ENCODE measurements at regions not wholly inside any gene's neighbourhood (a gene's known extent, or its start where the extent isn't known, plus 50 kb on each side); places are given as distances from the start of the nearest gene placed in this dataset.

GRCh38 chr17:72344613-72345012 is 223.8 kb downstream of the SOX9 start:
- no peak for DNase-seq

DNA sequence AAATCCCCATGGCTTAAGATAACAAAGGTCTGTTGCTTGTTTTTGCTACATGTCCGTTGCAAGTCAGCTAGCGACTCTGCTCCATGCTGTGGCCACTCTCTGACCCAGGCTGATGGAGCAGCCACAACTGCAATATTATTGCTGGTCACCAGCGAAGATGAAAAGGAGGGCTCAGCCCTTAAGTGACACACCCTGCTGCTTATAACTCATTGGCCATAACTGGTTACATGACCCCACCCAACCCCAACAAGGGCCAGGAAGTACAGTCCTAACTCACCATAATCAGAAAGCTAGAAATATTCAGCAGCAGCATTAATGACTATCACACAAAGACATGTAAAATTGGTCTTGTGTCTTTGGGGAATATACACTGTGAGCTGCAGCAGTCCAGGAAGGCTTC is 224.3 kb downstream of the SOX9 start:
- DNase-seq = no peak

- no peak for DNase-seq
Observed at GRCh38 chr17:72345536-72345935, 224.7 kb downstream of the SOX9 start.

DNA sequence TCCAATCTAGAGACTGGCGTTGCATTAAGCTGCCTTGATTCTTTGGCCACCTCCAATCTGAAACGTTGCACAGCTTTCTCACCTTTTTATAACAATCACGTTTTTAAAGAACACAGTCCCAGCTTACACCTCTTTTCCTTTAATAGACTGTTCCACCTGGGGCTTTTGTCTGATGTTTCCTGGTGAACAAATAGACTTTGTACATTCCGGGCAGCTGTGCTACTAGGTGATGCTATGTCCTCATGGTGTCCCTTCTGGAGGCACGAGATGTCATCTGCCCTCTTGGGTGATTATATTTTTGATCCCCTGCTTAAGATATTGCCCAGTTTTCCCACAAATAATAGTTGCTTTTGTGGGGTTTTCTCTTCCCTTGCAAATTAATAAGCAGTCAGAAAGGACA is 225.5 kb downstream of the SOX9 start:
- no peak for DNase-seq

DNA sequence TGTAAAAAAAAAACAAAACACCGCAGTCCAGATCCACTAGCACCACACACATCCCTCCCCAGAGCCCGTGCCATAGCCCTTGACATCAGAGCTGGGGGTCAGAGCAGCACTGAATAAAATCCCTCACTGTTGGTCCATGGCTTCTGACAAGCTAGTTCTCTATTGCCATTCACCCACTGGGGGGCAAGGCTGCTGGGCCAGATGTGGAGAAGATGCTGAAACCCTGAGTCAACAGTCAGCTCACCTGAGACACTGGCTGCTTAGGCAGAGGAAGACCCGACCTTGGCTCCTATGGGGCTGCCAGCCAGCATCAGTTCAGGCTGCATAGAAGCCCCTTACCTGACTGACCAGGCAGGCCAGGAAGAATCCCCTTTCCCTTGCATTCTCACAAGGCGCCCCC is 228.2 kb downstream of the SOX9 start:
- no peak for DNase-seq

GRCh38 chr17:72349491-72349995 is 228.7 kb downstream of the SOX9 start:
- DNase-seq = no peak

GRCh38 chr17:72350073-72350472 is 229.3 kb downstream of the SOX9 start:
- no peak for DNase-seq

- no peak for DNase-seq
Observed at GRCh38 chr17:72351365-72351764, 230.5 kb downstream of the SOX9 start.

DNA sequence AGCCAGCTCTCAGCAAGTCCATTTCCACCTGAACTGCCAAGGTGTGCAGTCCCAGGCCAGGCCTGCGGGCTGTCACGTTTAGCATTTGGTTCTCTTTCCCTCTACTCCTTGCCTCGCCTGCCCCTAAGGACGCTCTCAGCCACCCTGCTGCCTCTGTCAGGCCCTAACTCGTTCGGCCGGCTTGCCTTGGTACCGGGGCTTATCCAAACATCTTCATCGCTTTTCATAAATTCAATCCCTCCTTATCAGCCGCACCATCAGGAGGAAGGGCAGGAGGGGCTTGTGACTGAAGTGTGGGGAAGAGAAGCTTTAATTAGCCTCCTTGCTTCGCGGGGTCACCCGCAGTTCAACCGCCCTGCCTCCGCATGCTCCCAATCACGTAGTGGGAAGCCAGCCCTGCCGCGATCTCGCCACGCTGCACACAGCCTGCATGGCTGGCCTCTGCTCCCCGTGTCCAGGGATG is 231.1 kb downstream of the SOX9 start:
- DNase-seq = no peak

DNA sequence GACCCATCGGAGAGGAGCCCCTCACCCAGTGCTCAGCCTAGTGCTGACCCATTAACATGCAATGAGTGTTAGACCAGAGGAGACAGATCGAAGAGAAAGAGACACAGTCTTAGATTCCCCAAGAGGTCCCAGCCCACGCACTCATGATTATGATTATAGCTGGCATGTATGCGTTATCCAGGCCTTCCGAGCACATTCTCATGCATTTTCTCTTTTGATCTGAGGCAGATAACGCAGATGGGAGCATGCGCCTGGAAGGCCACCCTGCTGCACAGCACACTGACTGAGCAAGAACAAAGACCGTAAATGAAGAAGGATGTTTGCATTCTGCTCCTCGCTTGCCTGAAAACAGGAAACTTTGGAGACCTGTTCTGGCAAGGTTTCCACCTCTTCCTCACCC is 232.7 kb downstream of the SOX9 start:
- no peak for DNase-seq

DNA sequence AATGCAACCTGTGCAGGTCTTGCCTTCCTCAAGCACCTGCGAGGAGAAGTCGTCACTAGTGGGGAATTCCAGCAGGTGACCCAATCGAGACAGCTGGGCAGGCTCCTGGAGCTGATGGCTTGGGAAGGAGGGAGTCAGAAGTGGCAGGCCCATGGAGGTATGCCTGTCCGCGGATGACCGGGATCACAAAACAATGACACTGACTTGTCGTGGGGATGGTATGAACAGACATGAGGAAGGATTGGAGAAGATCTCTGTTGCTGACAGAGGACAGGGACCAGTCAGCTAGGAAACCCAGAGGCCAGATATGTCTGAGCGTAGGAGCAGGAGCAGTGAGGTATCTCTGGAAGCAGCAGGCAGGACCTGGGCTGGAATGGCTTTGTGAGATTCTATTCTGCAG is 233.3 kb downstream of the SOX9 start:
- no peak for DNase-seq

DNA sequence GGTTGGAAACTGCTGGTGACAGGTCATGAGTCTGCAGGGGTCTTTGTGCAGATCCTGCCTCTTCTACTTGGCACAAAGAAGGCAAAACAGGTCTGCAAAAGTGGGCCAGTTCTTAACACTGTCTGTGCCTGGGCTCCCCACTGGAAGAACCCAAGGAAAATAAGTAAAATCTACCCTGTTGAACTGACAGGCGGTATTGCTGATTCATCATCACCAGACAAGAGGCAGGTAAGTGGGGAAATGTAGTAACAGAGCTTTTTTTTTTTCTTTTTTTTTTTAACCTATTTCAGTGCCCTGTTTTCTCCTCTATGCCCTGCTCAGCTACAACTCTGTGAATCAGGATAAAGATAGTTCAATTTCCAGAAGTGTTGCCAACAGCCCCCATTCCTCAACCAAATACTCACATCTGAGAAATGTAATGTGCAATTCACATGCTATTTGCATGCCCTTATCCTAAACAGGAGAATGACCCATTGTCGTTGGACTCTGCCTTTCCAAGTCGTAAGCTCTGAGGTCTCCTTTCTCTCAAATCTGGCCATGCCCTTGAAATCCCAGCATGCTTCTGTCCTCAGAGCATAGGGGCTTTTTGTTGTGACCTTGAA is 237.0 kb downstream of the SOX9 start:
- DNase-seq = no peak

GRCh38 chr17:72358465-72358864 is 237.6 kb downstream of the SOX9 start:
- DNase-seq = no peak

- DNase-seq = no peak
Observed at GRCh38 chr17:72359274-72359673, 238.5 kb downstream of the SOX9 start.

DNA sequence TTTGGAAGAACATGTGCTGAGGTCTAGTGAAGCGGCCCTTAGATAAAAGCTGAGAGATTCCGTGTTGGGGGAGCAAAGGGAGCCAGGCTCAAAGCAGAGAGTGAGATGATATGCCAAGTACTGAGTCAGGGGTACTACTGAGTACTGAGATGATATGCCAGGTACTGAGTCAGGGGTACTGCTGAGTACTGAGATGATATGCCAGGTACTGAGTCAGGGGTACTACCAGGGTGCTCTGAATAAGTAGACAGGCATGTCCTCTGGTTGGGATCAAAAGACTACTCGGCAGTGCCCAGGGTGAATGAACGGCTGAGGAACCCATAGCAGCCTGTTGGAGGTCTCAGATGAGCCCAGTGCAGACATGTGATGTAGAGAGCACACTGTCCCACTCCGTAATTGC is 239.0 kb downstream of the SOX9 start:
- no peak for DNase-seq

DNA sequence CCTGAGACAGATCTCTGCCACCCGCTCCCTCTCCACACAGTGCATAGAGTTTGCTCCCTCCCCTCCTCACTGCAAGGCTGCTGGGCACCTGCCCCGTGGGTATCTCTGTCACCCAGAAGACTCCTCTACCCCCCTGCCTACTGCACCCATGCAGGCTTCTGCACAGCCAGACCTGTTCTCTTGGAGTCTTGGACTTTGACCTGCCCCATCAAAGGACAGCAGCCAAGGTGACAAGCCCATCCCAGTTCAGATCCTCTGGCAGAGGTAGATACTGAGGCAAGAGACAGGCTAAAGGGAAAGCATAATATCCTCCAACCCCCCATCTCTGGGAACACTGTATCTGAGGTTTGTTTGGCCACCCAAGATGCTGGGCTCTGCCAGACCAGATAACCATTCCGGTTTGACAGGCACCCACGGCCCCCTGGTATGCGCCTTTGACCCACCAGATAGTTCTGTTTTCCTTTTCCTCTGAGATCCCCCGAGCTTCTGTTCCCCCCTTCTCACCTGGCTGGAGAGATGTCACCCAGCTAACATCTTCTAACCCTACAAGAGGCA is 239.6 kb downstream of the SOX9 start:
- DNase-seq = no peak

DNA sequence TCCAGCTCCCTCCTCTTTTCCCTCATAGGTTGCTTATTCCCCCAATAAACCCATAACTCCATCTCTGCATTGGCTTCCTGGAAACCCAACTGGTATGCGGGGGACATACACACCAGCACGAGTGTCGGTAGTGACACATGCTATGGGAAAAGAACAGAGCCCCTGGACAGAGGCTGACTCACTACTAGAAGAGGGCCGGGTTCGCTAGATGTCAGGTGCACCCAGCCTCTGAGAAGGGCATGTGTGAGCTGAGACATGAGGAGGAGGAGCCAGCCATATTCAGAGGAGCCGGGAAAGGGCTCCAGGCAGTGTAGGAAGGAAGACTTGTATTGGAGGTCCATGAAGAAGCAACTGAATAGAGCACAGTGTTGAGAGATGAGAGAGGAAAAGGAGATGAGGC is 241.1 kb downstream of the SOX9 start:
- DNase-seq = no peak

DNA sequence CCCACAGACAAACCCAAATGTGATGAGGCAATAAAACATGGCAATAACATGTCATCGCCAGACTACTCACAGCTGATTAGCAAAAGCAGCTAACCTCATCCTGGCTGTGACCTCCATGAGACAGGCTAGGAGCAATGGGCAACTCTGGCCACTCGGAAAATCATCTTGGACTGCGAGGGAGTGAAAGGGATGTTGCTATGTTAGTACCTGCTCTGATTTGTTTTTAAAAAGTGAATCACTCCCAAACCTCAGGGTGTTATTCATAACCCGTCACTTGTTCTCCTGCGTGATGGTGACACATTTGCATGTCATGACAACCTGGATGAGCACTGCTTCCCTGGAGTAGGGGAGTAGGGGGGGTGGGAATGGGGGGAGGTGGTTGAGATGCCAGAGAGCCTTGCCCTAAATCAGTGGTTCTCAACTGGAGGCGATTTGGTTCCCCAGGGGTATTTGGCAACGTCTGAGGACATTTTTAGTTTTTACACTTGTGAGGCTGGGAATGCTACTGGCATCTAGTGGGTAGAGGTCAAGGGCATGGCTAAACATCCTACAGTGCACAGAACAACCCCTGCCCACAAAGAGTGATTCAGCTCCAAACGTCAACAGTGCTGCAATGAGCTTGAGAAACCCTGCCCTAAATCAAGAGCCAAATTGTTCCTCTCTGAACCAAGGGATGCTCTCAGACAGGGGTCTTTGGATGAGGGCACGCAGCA is 241.7 kb downstream of the SOX9 start:
- DNase-seq = no peak

DNA sequence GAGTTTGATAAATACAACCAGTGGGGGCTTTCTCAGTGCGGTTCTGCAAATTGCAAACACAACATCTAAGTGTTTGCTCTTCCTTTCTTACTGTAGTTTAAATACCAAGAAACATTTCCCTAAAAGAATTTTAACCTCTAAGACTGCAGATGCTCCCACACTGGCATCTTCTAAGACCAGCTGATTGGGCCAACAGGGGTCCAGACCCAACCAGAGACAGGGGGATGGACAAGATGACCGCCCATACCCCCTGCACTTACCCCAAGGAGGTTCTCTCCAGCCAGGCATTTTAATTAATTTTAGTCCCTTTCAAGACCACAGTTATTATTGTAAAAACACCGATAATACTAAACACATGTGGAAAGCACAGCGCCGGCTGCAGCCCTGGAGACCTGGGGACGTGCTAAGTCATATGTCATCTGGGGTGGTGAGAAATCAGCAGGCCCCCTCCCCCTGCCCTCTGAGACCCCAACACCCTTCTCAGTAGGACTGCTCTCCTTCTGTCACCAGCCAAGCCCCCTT is 242.3 kb downstream of the SOX9 start:
- no peak for DNase-seq

DNA sequence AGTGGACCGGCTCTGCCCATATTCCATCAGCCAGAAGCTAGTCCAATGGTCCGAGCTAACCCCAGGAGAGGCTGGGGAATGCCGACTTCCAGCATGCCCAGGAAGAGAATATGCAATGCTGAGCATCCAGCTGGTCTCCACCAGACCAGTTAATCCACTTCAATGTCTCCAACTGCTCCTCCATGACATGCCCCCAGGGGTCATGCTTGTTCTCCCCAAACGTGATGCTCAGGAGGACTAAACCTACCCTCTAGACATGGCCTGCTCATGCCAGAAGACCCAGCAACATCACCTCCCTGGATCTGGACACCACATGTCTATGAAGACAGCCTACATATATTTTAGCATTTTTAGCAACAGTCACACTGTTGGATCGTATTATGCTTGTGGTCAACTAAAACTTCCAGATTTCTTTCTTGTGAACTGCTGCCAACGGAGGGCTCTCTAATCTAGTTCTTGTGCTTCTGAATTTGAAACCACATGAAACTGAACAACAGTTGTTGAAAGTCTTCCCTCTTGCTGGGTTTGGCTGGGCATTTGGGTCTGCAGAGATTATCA is 245.1 kb downstream of the SOX9 start:
- no peak for DNase-seq

DNA sequence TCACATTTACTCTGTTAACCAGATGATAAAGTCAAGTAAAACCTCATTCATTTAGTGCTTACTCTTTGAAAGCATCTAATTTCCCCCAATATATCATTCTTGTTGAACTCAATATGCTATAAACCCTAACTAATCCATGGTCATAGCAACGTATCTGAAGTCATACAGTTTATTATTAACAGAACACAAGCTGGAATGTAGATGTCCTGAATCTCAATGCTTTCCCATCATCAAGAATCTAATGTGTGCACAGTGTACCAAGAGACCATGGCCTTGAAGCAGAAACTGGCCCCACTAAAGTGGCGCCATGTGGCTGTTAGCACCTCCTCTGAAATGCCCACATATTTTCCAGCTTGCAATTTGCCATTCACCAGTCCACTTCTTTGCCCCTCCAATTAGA is 245.8 kb downstream of the SOX9 start:
- DNase-seq = no peak

GRCh38 chr17:72368191-72368590 is 247.4 kb downstream of the SOX9 start:
- no peak for DNase-seq

GRCh38 chr17:72369366-72369765 is 248.5 kb downstream of the SOX9 start:
- no peak for DNase-seq

DNA sequence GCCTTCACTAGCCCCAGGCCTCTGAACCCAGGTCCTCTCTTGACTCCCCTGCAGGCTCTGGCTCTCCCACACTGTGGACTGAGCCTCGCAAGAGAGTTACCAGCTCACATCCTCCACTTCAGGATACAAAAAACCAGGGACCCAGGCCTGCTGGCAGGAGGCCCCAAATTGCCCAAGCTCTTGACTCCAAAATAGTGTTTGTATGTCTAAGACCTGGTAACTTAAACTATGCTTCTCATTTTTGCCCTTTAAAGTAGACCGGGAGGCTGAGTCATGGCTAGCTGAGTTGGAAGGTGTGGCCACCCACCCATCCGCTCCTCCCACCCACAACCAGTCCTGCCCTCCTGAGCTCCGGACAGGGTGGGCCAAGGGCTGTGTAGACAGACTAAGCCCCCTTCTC is 250.0 kb downstream of the SOX9 start:
- DNase-seq = no peak

Measured in activated CD4-positive, alpha-beta T cell treated with anti-CD3 and anti-CD28 coated beads, Interleukin-2, amount 50 U/mL, for 4 hours (primary cell).